ENCODE measurements at regions not wholly inside any gene's neighbourhood (a gene's known extent, or its start where the extent isn't known, plus 50 kb on each side); places are given as distances from the start of the nearest gene placed in this dataset.

DNA sequence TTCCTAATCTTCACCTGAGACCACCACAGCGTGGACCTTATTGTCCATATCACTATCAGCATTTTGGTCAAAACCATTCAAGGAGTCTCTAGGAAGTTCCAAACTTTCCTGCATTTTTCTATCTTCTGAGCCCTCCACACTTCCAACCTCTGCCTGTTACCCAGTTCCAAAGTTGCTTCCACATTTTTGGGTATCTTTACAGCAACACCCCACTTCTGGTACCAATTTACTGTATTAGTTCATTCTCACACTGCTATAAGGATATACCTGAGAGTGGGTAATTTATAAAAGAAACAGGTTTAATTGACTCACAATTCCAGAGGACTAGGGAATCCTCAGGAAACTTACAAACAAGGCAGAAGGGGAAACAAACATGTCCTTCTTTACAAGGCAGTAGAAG, 103.3 kb upstream of the CBLB start:
- no peaks in the 10 kb centered on the region for H3K4me1 Mint-ChIP-seq
- Histone ChIP-seq H4K20me1 (replicated peaks; ENCODE audit: insufficient read depth) (no peaks in the 10 kb centered on the region), H3K36me3 (ENCODE audit: insufficient read depth) (peaks cover 8% of the 10 kb centered on the region; the same call in 1 of the 2 replicates), H3K79me2 (replicated peaks; ENCODE audit: insufficient read depth) (no peaks in the 10 kb centered on the region), H2AFZ (no peak overlapping the region), H3K4me2 (no peak overlapping the region), H3F3A (replicated peaks; ENCODE audit: low read depth) (no peaks in the 10 kb centered on the region), H3K4me1 (ENCODE audit: insufficient read depth) (no peaks in the 10 kb centered on the region), H3K27me3 (ENCODE audit: insufficient read depth) (no peaks in the 10 kb centered on the region), H3K4me3 (no peak overlapping the region), H3K27ac (ENCODE audit: low read depth) (no peak overlapping the region), H3K9me2 (ENCODE audit: insufficient read depth) (no peaks in the 10 kb centered on the region)
- H3K36me3 Mint-ChIP-seq (ENCODE audit: low read depth) = peaks cover 23% of the 10 kb centered on the region
- no peak overlapping the region for H3K27ac Mint-ChIP-seq
- no peak overlapping the region for H3K4me3 Mint-ChIP-seq
- DNase-seq (ENCODE audit: low spot score) (no peak), ATAC-seq (no peak)
- TF ChIP-seq, protein P1, sequence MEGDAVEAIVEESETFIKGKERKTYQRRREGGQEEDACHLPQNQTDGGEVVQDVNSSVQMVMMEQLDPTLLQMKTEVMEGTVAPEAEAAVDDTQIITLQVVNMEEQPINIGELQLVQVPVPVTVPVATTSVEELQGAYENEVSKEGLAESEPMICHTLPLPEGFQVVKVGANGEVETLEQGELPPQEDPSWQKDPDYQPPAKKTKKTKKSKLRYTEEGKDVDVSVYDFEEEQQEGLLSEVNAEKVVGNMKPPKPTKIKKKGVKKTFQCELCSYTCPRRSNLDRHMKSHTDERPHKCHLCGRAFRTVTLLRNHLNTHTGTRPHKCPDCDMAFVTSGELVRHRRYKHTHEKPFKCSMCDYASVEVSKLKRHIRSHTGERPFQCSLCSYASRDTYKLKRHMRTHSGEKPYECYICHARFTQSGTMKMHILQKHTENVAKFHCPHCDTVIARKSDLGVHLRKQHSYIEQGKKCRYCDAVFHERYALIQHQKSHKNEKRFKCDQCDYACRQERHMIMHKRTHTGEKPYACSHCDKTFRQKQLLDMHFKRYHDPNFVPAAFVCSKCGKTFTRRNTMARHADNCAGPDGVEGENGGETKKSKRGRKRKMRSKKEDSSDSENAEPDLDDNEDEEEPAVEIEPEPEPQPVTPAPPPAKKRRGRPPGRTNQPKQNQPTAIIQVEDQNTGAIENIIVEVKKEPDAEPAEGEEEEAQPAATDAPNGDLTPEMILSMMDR (conservative IDR thresholded peaks at IDR 0.05; ENCODE audit: low read depth in 2 of 2) = no peak
- TF ChIP-seq ZNF331 (CRISPR knock-in tag; IDR thresholded peaks at IDR 0.05; ENCODE audit: low read depth) (no peak), EZH2 (IDR thresholded peaks at IDR 0.05; ENCODE audit: low read depth, unreplicated experiment) (no peak), EZH2phosphoT487 (IDR thresholded peaks at IDR 0.05; ENCODE audit: unreplicated experiment) (no peak), NANOG (IDR thresholded peaks at IDR 0.05; ENCODE audit: borderline replicate concordance) (no peak), JUNB (IDR thresholded peaks at IDR 0.05; ENCODE audit: unreplicated experiment) (no peak), STAT1 (IDR thresholded peaks at IDR 0.05; ENCODE audit: unreplicated experiment) (no peak), POLR2AphosphoS5 (IDR thresholded peaks at IDR 0.05; ENCODE audit: low read depth) (no peak), CREB1 (CRISPR knock-in tag; IDR thresholded peaks at IDR 0.05; ENCODE audit: low read depth) (no peak), ZNF114 (CRISPR knock-in tag; IDR thresholded peaks at IDR 0.05) (no peak)
- TF ChIP-seq, protein P2, sequence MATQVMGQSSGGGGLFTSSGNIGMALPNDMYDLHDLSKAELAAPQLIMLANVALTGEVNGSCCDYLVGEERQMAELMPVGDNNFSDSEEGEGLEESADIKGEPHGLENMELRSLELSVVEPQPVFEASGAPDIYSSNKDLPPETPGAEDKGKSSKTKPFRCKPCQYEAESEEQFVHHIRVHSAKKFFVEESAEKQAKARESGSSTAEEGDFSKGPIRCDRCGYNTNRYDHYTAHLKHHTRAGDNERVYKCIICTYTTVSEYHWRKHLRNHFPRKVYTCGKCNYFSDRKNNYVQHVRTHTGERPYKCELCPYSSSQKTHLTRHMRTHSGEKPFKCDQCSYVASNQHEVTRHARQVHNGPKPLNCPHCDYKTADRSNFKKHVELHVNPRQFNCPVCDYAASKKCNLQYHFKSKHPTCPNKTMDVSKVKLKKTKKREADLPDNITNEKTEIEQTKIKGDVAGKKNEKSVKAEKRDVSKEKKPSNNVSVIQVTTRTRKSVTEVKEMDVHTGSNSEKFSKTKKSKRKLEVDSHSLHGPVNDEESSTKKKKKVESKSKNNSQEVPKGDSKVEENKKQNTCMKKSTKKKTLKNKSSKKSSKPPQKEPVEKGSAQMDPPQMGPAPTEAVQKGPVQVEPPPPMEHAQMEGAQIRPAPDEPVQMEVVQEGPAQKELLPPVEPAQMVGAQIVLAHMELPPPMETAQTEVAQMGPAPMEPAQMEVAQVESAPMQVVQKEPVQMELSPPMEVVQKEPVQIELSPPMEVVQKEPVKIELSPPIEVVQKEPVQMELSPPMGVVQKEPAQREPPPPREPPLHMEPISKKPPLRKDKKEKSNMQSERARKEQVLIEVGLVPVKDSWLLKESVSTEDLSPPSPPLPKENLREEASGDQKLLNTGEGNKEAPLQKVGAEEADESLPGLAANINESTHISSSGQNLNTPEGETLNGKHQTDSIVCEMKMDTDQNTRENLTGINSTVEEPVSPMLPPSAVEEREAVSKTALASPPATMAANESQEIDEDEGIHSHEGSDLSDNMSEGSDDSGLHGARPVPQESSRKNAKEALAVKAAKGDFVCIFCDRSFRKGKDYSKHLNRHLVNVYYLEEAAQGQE (IDR thresholded peaks at IDR 0.05; ENCODE audit: unreplicated experiment) = no peak
- TF ChIP-seq, protein P3, sequence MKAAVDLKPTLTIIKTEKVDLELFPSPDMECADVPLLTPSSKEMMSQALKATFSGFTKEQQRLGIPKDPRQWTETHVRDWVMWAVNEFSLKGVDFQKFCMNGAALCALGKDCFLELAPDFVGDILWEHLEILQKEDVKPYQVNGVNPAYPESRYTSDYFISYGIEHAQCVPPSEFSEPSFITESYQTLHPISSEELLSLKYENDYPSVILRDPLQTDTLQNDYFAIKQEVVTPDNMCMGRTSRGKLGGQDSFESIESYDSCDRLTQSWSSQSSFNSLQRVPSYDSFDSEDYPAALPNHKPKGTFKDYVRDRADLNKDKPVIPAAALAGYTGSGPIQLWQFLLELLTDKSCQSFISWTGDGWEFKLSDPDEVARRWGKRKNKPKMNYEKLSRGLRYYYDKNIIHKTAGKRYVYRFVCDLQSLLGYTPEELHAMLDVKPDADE (IDR thresholded peaks at IDR 0.05) = no peak
- TF ChIP-seq, protein P4, sequence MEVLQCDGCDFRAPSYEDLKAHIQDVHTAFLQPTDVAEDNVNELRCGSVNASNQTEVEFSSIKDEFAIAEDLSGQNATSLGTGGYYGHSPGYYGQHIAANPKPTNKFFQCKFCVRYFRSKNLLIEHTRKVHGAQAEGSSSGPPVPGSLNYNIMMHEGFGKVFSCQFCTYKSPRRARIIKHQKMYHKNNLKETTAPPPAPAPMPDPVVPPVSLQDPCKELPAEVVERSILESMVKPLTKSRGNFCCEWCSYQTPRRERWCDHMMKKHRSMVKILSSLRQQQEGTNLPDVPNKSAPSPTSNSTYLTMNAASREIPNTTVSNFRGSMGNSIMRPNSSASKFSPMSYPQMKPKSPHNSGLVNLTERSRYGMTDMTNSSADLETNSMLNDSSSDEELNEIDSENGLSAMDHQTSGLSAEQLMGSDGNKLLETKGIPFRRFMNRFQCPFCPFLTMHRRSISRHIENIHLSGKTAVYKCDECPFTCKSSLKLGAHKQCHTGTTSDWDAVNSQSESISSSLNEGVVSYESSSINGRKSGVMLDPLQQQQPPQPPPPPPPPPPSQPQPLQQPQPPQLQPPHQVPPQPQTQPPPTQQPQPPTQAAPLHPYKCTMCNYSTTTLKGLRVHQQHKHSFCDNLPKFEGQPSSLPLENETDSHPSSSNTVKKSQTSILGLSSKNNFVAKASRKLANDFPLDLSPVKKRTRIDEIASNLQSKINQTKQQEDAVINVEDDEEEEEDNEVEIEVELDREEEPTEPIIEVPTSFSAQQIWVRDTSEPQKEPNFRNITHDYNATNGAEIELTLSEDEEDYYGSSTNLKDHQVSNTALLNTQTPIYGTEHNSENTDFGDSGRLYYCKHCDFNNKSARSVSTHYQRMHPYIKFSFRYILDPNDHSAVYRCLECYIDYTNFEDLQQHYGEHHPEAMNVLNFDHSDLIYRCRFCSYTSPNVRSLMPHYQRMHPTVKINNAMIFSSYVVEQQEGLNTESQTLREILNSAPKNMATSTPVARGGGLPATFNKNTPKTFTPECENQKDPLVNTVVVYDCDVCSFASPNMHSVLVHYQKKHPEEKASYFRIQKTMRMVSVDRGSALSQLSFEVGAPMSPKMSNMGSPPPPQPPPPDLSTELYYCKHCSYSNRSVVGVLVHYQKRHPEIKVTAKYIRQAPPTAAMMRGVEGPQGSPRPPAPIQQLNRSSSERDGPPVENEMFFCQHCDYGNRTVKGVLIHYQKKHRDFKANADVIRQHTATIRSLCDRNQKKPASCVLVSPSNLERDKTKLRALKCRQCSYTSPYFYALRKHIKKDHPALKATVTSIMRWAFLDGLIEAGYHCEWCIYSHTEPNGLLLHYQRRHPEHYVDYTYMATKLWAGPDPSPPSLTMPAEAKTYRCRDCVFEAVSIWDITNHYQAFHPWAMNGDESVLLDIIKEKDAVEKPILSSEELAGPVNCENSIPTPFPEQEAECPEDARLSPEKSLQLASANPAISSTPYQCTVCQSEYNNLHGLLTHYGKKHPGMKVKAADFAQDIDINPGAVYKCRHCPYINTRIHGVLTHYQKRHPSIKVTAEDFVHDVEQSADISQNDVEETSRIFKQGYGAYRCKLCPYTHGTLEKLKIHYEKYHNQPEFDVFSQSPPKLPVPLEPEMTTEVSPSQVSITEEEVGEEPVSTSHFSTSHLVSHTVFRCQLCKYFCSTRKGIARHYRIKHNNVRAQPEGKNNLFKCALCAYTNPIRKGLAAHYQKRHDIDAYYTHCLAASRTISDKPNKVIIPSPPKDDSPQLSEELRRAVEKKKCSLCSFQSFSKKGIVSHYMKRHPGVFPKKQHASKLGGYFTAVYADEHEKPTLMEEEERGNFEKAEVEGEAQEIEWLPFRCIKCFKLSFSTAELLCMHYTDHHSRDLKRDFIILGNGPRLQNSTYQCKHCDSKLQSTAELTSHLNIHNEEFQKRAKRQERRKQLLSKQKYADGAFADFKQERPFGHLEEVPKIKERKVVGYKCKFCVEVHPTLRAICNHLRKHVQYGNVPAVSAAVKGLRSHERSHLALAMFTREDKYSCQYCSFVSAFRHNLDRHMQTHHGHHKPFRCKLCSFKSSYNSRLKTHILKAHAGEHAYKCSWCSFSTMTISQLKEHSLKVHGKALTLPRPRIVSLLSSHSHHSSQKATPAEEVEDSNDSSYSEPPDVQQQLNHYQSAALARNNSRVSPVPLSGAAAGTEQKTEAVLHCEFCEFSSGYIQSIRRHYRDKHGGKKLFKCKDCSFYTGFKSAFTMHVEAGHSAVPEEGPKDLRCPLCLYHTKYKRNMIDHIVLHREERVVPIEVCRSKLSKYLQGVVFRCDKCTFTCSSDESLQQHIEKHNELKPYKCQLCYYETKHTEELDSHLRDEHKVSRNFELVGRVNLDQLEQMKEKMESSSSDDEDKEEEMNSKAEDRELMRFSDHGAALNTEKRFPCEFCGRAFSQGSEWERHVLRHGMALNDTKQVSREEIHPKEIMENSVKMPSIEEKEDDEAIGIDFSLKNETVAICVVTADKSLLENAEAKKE (CRISPR knock-in tag; IDR thresholded peaks at IDR 0.05) = no peak
- H3K27me3 Mint-ChIP-seq (ENCODE audit: insufficient read depth, low read depth, poor library complexity) = no peaks in the 10 kb centered on the region
- H3K9me3 Mint-ChIP-seq = peaks cover 27% of the 10 kb centered on the region

All from GM23338 (cell line).